Stimulated activated CD4-positive, alpha-beta T cell treated with anti-CD3 and anti-CD28 coated beads, Interleukin-4, amount 100 ng/mL, for 4 hours (primary cell): ENCODE measurements at regions not wholly inside any gene's neighbourhood (a gene's known extent, or its start where the extent isn't known, plus 50 kb on each side); places are given as distances from the start of the nearest gene placed in this dataset.

Experiments used
- DNase-seq, 2 experiments: peaks; one replicate each; pipeline ENCODE4 v3.0.0-alpha.2; 2020

DNA sequence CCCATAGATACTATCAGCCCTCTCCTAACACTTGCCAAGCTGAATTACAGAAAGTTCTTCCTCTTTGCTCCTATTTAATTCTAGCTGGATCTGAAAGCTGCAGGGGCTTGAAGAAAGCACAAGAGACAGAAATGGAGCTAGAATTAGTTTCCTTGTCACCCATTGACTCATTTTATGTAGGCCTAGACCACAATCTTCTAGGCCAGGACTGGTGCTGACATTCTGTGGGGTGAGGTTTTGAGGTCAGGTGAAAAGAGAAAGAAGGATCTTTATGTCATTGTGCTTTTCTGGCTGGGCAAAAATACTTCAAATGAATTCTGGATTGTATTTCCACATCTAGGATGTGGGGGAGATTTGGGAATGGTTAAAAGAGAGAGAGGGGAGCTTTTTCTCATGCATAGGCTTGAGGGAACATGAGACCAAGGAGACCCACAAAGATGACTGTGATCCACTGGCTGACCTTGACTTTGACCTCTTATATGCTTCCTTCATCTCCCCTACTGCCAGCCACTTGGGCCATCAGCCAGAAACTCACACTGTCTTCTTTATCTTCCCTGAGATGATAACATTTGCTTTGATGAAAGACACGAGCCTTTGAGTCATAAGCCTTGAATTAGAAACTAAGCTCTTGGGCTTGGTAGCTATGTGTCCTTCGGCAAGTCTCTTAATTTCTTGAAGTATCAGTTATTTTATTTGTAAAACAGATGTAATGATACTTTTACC, 274.9 kb upstream of the CADM1 start:
- DNase-seq = no peak

DNA sequence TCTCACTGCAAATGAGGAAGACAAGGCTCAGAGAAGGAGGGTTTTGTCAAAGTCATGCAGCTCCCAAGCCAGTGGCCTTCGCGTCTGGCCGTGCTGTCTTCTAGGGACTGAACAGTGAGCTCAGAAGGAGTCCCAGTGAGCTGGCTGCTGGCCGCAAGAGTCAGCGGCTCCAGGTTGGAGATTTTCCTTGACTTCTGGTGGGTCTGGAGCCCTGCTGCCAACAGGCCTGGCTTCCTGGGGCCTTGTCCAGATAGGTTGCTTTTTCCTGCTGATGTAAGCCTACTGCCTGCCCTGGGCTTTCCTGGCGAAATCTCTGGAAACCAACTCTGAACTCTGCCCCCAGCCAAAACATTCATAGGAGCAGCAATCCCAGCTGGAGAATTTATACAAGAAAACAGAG, 272.7 kb upstream of the CADM1 start:
- DNase-seq = no peak

DNA sequence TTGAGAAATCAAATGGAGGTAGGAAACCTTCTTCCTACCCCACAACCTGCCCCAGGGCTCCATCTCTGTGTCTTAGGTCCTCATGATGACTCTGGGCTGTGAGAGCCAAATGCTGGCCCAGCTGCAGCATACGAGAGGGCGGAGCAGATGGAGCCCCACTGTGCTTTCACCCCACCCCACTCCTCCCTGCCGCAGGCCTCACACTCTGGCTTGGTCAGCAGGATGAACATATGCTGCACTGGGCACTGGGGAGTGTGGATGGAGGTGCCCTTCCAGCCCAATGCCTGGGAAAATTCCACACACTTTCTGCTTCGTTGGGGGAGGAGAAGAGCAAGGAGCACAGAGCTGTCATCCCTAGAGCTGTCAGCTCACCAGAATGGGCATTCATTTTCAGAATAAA, 271.6 kb upstream of the CADM1 start:
- no peak for DNase-seq

DNA sequence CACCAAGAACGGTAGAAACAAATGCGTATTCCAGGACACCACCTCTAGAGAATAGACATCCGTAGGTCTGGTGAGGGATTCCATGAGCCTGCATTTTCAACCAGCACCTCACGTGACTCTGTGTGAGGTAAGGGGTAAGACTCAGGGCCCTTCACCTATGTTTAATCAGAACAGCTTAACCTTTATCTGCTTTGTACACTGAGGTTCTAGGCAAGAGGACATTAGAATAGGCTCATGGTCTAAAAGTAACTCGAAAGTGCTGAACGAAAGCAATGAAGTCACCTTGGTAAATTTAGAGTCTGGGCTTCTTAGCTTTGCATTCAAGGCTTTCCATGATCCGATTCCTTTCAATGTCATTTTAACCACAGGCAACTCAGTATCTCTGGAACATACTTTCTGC, 270.5 kb upstream of the CADM1 start:
- DNase-seq = no peak

DNA sequence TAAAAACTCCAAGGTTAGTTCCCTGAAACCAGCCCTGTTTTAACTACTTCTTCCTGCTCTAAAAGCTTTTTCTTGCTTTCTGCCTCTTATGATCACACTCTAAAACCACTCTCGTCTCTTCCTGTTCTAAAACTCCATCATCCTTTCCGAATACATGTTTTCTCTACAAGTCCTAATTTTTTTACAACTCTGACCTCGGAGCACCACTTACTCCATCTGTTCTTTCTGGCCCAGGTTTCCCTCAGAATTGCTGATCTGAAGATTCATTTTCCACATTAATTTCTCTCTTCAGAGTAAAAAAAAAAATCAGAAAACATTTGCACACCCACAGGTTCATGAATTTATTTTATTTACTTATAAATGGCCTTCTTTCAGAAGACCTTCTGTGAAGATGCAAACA, 265.7 kb upstream of the CADM1 start:
- DNase-seq = no peak

DNA sequence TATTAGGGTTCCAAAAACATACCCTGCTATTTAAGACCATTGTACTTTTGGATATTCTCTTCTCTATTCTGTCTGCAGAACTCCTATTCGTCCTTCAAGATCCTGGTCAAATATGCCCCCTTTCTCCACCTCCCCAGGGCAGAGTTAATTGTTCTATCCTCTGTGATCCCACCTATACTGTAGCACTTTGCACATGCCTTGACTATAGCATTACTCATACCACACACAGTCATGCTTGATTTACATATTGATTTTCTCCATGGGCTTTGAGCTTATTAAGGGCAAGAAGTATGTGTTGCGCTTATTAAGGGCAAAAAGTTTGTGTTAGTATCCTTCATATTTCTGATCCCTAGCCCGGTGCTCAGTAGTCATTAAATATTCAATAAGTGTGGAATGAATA, 263.7 kb upstream of the CADM1 start:
- no peak for DNase-seq

DNA sequence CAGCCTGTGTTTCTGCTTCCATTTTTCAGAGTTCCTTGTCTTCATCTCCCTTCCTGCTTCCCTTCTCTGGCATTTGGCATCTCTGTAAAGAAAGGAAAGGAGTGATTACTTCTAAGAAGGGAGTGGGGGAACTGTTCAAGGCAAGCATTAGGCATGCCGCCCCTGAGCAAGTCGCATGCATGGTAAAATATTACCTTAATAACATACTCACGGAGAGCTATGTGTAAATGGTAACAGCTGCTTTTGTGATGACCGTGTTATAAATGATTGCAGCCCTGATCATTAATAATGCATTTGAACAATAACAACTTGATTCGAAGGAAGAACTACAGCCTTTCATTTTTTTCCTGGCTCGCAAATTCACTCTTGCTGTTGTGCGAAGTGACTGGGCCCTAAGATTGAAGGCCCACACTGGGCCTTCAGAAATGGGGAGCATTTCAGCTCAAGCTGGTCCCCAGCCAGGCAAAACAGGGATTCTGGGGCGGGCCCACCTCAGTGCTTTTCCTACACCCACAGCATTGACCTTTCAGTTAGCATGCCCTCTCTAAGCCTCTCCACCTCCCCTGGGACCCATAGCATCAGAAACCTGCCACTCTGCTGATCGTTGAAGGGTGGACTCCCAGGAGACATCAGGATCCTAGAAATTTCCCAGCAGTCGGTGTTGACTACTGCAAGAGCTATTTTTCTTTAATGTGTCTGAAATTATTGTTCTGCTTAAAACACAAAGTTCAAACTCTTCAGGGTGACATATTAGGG, 263.0 kb upstream of the CADM1 start:
- DNase-seq = no peak

DNA sequence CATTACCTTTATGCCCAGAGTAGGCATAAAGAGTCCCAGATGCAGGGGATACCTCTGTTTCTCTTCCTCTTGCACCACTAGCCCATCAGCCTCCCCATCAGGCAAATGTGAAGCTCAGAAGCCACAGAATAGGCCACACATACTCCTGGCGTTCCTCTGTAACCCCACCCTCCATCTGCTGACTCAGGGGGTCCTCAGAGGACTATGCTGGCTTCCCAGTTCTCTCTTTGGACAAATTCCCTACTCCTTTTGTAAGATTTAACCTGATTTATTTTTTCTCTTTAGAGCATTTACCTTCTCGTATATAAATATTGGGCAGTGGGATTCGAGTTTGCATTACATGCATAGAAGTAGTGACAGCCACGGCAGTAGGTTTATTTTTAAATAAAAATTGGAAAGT, 262.3 kb upstream of the CADM1 start:
- DNase-seq = no peak

DNA sequence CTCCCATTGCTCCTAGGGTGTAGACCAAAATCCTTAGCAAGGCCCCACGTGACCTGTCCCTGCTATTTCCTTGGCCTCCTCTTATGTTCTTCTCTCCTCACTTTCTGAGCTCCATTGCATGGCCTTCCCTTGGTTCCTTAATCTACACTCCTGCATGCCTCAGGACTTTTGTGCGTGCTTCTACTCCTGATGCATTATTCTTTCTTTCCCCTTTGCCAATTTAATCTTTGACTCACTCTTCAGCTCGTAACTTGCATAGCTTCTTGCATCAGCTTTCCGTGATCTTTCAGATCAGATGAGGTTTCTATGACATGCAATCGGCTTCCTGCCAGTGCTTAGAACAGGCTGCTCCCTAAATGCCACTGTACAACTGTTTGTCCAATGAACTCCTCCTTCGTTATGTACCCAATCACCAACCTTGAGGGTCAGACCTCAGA, 261.6 kb upstream of the CADM1 start:
- DNase-seq = no peak

DNA sequence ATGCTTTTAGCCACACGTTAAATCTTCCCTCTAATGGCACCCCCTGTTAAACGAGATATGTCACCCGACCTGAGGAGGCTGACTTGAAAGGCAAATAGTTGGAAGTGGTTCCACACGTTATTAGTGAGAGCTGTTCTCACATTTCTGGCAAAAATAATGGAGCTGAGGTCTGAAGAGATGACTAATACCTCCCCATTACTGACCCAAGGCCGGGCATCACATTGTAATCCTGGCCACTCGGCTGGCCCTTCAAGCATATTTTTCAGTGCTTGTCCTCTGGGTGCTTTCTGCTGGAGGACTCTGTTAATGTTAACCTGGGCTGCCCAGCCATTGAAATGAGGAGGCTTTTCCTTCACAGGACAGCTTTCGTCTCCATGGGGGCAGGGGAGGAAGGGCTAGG, 260.0 kb upstream of the CADM1 start:
- no peak for DNase-seq

DNA sequence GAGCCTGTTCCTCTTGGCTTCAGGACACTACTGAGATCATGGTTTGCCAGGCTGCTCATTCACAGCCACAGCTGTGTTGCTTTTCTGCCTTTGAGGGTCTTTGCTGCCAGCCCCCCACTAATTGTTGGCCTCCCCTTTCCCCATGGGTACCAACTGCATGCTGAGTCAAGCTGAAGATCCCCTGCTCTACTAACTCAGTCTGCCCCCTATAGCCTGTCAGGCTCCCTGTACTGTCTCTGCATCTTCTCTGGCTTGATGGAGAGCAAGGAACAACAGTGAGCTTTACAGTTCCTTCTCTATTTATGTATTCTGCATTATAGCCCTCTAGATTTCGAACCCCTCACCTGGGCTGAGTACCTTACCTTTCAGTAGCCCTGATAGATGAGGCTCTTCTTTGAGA, 257.6 kb upstream of the CADM1 start:
- DNase-seq = no peak

DNA sequence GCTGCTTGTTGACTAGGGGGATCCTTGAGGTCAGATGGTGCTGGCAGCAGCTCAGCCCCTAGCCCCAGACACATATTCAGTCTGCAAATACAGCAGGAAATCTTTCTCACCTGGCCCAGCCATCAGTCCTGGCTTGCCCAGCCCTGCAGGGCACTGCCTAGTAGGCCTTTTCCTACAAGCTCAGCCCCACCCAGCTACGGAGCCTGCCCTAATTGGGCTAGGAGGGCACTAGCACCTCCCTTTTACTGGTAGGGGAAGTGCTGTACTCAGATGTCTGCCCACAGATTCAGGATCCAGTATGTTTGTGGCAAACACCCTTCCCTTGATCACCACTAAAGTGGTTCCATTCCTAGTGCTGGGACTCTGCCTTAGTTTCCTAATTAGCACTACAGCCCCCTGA, 257.1 kb upstream of the CADM1 start:
- no peak for DNase-seq

DNA sequence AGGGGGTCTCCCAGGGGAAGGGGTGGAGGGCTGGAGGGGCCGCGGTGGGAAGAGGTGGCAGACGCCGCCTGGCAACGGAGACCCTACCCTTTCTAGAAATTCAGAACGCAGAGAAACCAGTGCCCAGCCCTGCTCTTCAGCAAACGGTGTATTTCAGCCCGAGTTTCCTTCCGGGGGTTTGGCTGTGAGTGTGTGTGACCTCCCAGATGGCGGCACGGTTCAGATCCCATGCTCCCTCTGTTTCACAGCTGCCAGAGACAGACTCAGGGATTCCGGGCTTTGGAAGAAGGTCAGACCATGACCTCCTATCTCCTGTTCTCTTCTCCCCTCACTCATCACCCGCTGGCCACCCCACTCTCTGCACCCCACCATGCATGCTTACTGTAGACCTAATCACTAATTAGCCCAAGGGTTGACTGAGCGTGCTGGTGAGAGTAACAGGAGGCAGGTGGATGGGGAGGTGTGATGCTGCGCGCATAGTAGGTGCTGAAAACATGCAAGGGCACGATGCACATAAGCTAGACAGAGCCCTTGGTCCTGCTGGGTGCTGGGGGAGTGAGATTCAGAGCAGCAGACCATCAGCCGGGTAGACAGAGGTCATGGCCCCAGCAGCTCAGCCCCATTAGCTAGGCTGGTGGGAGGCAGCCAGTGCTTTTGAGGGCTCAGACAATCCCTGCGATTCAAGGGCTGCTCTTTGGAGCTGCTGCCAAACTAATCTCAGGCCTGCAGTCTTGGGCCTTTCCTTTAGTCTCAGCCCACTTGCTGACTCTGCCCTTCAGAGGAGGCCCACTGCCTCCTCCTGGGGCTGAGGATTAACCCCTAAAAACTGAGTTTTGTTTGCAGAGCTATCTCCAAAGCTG, 256.5 kb upstream of the CADM1 start:
- no peak for DNase-seq

DNA sequence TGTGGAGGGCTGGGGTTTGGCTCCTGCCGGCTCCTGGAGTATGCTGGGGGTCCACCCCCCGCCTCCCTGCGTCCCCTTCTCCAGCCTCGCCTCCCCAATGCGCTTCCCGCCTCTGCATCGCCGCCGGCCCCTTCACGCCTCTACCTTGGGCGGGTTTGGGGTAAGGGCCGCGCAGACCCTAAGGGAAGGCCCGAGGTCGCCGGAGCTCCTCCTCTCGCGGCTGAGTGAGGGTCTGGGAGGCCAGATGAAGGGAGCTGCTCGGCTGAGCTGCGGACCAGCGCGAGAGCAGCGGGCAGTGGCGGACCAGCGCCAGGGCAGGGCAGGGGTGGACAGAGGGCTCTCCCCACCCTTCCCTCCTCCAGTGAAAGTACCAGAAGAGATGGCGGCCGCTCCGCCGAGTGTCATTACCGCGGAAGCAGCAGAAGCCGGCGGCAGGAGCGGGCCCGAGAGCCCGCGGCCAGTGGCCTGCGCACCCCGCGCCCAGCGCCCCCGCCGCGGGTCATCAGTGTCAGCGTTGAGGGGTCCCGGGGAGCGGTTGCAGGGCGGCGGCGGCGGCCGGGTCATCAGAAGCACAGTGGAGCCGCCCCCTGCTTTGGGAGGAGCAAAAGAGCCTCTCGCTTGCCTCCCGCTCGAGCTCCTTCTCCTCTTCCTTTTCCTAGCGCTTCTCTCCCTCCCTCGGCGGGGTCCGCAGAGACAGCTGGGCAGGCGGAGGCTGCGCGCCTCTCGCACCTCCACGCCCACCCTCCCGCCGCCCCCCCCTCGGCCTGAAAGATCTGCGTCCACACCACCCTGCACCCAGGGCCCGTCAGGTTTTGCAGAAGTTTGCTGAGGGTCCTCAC, 255.6 kb upstream of the CADM1 start:
- DNase-seq = no peak

DNA sequence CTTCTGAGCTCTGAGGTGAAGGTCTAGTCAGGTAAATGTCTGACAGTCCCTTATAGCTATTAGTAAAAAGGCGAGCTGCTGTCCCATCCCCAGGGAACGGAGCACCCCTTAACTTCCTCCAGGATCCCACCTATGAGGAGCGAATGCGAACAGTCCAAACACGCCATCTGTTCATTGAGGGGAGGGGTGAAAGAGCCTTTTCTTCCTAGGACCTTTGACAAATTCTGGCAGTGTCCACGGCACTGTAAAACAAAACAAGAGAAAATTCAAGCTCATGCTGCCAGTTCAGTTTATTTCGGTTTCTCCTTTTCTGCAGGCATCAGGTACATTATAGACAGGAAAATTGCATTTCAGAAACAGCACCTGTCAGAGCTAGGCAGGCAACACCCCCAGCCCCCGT, 253.8 kb upstream of the CADM1 start:
- DNase-seq = no peak

DNA sequence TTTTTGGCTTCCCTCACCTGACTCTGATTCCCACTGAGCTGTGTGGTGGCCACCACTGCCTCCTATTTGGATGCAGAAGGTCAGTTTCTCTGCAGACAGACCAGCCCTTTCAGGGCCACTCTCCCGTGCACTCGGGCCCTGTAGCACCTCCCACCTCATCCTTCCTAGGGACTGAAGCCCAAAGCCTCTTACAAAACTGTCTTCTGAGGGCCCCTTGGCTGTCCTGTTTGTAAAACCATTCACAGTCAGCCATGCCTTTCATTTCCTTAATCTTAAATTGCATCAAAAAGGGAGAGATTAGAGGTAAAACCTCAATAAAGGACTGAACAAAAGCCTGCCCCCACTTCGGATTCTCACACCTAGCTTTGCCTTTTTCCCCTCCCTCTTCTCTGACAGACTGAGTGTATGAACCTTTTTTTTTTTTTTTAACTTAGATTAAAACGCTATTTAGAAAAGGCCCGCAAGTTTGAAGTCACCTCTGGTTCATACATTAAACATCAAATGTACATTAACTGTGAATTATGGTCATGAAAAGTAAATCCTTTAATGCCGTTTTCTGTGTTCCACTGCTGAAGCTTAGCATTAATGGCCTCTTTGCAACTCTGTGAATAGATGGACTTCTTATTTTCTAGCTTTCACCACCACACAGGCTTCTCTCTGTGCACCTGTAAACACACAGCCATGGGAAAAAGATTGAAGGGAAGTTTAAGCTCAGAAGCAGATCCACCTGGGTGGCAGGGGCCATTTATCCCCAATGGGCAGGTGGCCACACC, 247.2 kb upstream of the CADM1 start:
- no peak for DNase-seq

DNA sequence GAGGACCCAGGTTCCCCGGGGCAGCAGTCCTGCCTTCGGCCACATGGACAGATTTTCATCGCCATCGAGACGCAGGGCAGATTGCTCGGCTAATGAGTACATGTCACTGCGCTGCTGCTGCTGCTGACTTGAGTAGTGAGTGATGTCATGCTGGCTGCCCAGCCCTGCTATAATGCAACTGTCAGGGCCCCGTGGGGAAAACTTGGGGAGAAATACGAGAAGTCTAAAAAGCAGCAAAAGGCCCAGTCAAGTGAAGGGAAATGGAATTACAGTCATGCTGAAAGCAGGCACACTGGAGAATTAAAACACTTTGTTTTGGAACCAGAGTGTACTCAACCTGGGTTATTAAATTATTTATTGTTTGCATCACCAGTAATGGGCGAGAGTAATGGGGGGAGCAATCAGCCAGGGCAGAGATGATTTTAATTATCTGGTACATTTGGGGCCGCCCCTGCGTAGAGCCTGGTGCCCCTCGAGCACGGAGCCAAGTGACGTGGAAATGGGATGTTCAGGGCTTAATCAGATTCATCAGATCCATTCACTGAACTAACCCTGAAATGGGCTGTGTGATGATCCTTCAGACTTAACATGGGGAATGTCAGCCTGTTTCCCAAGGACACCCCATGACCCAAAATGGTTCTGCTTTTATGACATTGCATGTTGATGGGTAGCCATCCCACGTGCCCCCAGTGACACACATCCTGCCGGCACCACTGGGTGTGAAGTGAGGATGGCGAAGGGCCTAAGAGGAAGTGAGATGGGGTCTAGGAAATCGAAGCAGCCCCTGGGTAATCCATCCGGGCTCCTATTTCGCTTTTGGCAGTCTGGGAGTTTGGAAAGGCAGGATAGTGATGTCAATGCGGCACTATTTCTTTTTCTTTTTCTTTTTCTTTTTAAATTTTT, 241.6 kb upstream of the CADM1 start:
- no peak for DNase-seq

DNA sequence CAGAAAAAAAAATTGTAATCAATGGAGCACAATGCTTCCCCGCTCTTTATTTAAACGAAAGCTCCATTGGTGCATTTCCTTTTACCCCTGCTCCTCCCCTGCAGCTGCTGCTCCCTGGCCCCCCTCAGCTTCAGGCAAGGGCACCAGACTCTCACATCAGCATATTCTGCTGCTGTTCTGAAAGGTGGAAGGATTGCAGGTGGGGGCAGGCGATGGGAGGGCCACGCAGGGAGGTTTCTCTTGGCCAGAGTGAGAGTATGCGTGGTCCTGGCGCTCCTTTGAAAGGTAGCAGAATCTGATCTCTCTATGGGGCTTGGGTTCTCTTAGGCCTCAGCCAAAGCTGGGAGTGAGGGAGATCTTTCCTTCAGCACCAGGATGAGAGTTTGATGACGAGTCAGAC, 240.9 kb upstream of the CADM1 start:
- no peak for DNase-seq

DNA sequence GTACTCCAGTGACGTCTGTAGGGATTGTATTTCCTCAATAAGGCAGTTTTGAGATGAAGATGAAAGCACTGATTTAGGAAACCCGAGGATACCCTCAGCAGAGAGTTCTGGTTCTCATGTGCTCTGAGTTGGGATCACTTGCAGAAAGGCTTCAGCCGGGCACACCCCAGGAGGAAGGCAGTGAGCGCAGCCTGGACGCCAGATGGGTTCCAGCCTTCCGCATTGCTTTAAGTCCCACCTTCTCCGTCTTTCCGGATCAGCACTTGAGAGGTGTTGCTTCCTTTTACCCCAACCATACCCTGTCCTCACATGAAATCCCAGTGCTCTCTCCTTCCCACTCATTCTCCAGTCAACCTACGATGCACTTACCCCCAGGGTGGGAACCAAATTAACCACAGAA, 239.5 kb upstream of the CADM1 start:
- no peak for DNase-seq

DNA sequence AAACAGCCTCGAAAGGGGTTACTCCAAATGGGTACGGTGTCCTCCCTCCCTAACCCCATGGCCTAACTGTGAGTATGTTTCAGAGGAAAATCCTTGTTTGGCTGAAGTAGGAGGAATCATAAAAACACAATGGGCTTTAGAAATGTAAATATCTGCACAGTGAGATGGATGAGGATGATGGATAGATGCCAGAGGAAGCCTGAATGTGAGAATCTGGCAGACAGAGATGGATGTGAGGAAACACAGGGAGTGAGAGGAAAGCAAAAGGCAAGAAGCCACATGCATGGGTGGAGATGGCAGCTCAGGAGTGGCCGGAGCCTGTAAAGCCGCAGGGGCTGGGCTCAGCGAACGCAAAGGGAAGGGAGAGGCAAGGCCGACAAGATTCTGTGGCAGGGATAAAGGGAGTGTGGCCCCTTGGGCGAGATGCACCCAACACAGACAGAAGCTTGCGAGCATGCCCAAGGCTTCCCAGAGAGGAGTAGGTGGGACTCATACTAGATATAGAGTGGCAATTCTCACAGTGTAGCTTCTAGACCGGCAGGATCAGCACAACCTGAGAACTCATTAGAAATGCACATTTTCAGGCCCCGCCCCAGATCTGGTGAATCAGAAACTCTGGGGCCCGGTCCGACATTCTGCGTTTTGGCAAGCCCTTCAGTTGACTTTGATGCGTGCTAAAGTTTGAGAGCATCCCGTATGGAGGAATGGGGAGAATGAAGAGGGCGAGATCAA, 237.3 kb upstream of the CADM1 start:
- DNase-seq = no peak
